ENCODE measurements at regions not wholly inside any gene's neighbourhood (a gene's known extent, or its start where the extent isn't known, plus 50 kb on each side); places are given as distances from the start of the nearest gene placed in this dataset.

DNA sequence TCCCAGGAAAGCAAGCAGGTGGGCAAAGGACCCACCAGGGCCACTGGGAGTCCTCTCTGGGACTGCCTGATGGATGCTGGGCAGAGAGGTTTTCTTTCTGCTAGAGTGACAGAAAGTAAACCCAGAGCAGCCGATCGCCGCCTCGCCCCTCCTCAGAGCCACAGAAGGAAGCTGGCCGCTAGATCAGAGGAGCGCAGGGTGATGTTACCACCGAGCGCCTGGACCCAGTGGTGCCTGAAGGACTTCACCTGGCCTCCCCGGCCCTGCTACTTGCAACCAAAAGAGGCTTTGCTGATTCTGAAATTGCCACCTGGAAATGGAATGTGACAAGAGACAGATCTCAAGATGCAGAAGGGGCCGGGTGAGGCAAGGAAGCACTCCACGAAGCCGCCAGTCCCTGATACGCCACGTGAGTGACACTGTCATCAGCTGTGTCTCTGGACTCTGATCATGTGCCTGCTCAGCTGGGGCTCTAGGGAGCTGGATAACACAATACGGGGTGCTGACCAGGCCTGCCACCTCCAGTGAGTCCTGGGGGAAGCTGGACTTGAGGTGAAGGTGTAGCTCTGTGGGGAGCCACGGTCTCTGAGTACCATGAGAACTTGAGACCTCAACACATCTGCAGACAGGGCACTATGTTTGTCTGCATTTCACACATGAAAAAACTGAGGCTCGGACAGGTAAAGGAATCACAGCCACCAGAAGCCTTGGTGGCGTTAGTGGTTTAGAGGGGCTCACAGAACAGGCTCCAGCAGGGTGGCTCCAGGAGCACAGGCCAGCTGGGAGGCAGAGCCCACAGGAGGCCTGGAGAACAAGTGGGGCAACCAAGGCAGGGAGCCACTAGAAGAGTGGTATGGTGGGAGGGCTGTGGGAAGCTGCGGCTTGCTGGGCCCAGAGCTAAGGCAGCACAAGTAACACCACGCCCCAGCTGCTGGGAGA is 137.9 kb upstream of the PRR20G start:
- Histone ChIP-seq H3K4me1 (no peaks in the 10 kb centered on the region), H3K36me3 (no peaks in the 10 kb centered on the region), H3K4me3 (no peak overlapping the region), H3K9me3 (no peaks in the 10 kb centered on the region), H3K27me3 (peaks cover 0 to 3% of the 10 kb centered on the region in 2 donors), H3K27ac (no peak overlapping the region)
- no peak for TF ChIP-seq POLR2A (IDR thresholded peaks at IDR 0.05)
- TF ChIP-seq, protein P1, sequence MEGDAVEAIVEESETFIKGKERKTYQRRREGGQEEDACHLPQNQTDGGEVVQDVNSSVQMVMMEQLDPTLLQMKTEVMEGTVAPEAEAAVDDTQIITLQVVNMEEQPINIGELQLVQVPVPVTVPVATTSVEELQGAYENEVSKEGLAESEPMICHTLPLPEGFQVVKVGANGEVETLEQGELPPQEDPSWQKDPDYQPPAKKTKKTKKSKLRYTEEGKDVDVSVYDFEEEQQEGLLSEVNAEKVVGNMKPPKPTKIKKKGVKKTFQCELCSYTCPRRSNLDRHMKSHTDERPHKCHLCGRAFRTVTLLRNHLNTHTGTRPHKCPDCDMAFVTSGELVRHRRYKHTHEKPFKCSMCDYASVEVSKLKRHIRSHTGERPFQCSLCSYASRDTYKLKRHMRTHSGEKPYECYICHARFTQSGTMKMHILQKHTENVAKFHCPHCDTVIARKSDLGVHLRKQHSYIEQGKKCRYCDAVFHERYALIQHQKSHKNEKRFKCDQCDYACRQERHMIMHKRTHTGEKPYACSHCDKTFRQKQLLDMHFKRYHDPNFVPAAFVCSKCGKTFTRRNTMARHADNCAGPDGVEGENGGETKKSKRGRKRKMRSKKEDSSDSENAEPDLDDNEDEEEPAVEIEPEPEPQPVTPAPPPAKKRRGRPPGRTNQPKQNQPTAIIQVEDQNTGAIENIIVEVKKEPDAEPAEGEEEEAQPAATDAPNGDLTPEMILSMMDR (IDR thresholded peaks at IDR 0.05): no peak
- intact Hi-C loops (cut with DNase I; ENCODE audit: low total_unique reads): no loop called here
- peak in 1 of 2 donors; percentile 1 for DNase-seq

DNA sequence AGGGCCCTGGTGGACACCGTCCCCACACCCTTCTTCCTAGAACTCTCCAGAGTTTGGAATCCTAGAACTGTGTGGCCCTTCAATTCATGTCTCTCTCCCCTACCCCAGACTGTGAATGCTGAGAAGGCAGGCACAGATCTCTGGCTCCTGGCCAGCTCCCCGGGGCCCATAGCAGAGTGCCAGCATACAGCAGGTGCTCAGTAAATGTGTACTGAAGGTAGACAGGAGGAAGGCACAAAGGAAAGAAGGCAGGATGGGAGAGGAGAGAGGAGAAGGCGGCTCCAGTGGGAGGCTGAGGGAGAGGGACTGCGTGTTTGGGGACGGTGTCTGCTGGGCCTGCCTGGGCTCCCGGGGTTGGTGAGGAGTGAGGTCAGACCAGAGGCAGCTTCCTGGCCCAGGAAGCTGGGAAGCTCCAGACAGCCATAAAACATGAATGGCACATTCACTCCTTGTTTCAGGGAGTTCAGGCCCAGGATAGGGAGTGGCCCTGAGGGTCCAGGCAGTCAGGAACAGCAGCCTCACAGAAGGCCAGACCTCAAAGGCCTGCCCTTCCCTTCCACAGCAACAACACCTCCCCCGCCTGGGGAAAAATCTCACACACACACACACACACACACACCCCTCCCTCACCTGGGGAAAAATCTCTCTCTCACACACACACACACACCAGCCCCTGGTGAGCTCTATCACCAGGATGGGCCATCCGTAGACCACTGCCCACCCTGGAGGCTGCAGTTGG is 137.1 kb upstream of the PRR20G start:
- H3K9me3 ChIP-seq: no peaks in the 10 kb centered on the region
- TF ChIP-seq, protein P1 (IDR thresholded peaks at IDR 0.05): no peak
- no peak for TF ChIP-seq POLR2A (IDR thresholded peaks at IDR 0.05)
- no peak overlapping the region for H3K4me3 ChIP-seq
- peak in 1 of 2 donors; percentile 5 for DNase-seq
- intact Hi-C loops (cut with DNase I; ENCODE audit: low total_unique reads): no loop called here
- H3K27me3 ChIP-seq: peaks cover 0 to 3% of the 10 kb centered on the region in 2 donors
- H3K4me1 ChIP-seq: no peaks in the 10 kb centered on the region
- no peak overlapping the region for H3K27ac ChIP-seq
- H3K36me3 ChIP-seq: no peaks in the 10 kb centered on the region

- TF ChIP-seq, protein P1 (IDR thresholded peaks at IDR 0.05): no peak
- no peak for TF ChIP-seq POLR2A (IDR thresholded peaks at IDR 0.05)
- Histone ChIP-seq H3K9me3 (no peaks in the 10 kb centered on the region), H3K36me3 (no peaks in the 10 kb centered on the region), H3K4me1 (no peaks in the 10 kb centered on the region), H3K4me3 (no peak overlapping the region), H3K27me3 (no peaks in the 10 kb centered on the region), H3K27ac (no peak overlapping the region)
- no peak for DNase-seq
- intact Hi-C loops (cut with DNase I; ENCODE audit: low total_unique reads): no loop called here
Measured at GRCh38 chr3:127423856-127424765, 136.3 kb upstream of the PRR20G start.

- Histone ChIP-seq H3K9me3 (no peaks in the 10 kb centered on the region), H3K36me3 (no peaks in the 10 kb centered on the region), H3K4me3 (no peak overlapping the region), H3K4me1 (no peaks in the 10 kb centered on the region), H3K27ac (no peak overlapping the region), H3K27me3 (no peaks in the 10 kb centered on the region)
- intact Hi-C loops (cut with DNase I; ENCODE audit: low total_unique reads): no loop called here
- no peak for TF ChIP-seq POLR2A (IDR thresholded peaks at IDR 0.05)
- TF ChIP-seq, protein P1 (IDR thresholded peaks at IDR 0.05): no peak
- no peak for DNase-seq
Measured at GRCh38 chr3:127422663-127423375, 135.0 kb upstream of the PRR20G start.

Data from uterus (tissue), 3 donors.